ENCODE measurements at regions not wholly inside any gene's neighbourhood (a gene's known extent, or its start where the extent isn't known, plus 50 kb on each side); places are given as distances from the start of the nearest gene placed in this dataset.

GRCh38 chr18:30072609-30073385, 969.7 kb downstream of the DSC3 start:
- TF ChIP-seq CTCF (IDR thresholded peaks at IDR 0.05) (no peak), POLR2AphosphoS5 (IDR thresholded peaks at IDR 0.05) (no peak), POLR2A (IDR thresholded peaks at IDR 0.05) (no peak), EP300 (IDR thresholded peaks at IDR 0.05) (no peak)
